Psoas muscle (tissue), 7 donors: ENCODE measurements at regions not wholly inside any gene's neighbourhood (a gene's known extent, or its start where the extent isn't known, plus 50 kb on each side); places are given as distances from the start of the nearest gene placed in this dataset.
"Not testable (repeated sequence)": the region's sequence is repeated elsewhere in the genome, so short reads cannot be mapped to it uniquely, and the experiment has no call there.

ENCODE experiments used
- ATAC-seq, 4 donors: fragments of 200-7000 bp; cut with Tn5 transposase; one replicate each; pipeline ENCODE4 v1.9.1; 2020; ENCODE audit warnings: moderate library complexity in 3 of 4, mild to moderate bottlenecking in 2 of 4
- DNase-seq, 2 donors: peaks; one replicate each; pipeline ENCODE4 v3.0.0-alpha.2; 2020
- H3K27ac ChIP-seq: fragments of 200-600 bp; one replicate; pipeline ENCODE4 v1.8.0; 2022
- H3K27me3 ChIP-seq, 3 donors: fragments of 200-600 bp in 1 of 3; one replicate each; pipeline versions ENCODE4 v1.6.1 to v1.8.0; 2013 to 2022; ENCODE audit warnings: low read length in 2 of 3, mild to moderate bottlenecking in 2 of 3, moderate library complexity in 1 of 3; ENCODE audit not compliant: insufficient read depth in 3 of 3
- H3K36me3 ChIP-seq, 2 donors: fragments of 200-600 bp in 1 of 2; one replicate each; pipeline versions ENCODE4 v1.6.1 to v1.8.0; 2013 to 2022; ENCODE audit warnings: low read depth in 1 of 2, mild to moderate bottlenecking in 1 of 2, moderate library complexity in 1 of 2; ENCODE audit not compliant: insufficient read depth in 1 of 2
- H3K4me1 ChIP-seq: fragments of 200-600 bp; one replicate; pipeline ENCODE4 v1.8.0; 2022
- H3K4me3 ChIP-seq: fragments of 200-600 bp; one replicate; pipeline ENCODE4 v1.8.0; 2022; ENCODE audit warnings: mild to moderate bottlenecking
- H3K9me3 ChIP-seq: fragments of 200-600 bp; one replicate; pipeline ENCODE4 v1.8.0; 2022
- CTCF ChIP-seq: fragments of 200-600 bp; IDR thresholded peaks from one replicate; pipeline ENCODE4 v1.8.0; 2022; ENCODE audit warnings: antibody characterized with exemption
- WGBS, 3 donors: extraction: QIAGEN DNeasy Blood & Tissue Kit; methylation state at CpG; one replicate each; pipeline versions ENCODE4 v1.1.6 to v1.1.7; 2013; 5-methylcytosine and 5-hydroxymethylcytosine counted together
- intact Hi-C, 2 donors: fragments of 100-400 bp; cut with DNase I; formaldehyde crosslinking; loops; one replicate each; pipeline versions ENCODE4 v1.11.0 to v1.14.2; 2022
- donor health status: healthy with polysubstance abuse.
- donor health status: DM: no; HTN: no; CAD: no; lungs with moderate emphysema.
- donor health status: Bipolar disorder and iron deficiency.
- donor health status: healthy.
- donor health status: DM: yes; HTN: yes; CAD: no.
- donor health status: DM: no; HTN: no; CAD: no.
- donor health status: DM: yes; HTN: yes; CAD: no.

GRCh38 chr18:49692906-49693716 lies 120.2 kb downstream of the ACAA2 start:
- H3K36me3 ChIP-seq: no peaks in the 10 kb centered on the region
- no peak for TF ChIP-seq CTCF
- peaks cover 2% of the 10 kb centered on the region for H3K4me1 ChIP-seq
- H3K9me3 ChIP-seq: no peaks in the 10 kb centered on the region
- ATAC-seq: no peak
- DNase-seq: no peak
- WGBS, 3 donors: 59 to 66% (median 60%) methylated on average over 10 of the region's 10 CpGs
- H3K27ac ChIP-seq: no peak overlapping the region
- no peaks in the 10 kb centered on the region for H3K27me3 ChIP-seq
- H3K4me3 ChIP-seq: no peak overlapping the region
- intact Hi-C loops: no loop called here

- Histone ChIP-seq H3K27me3 (no peaks in the 10 kb centered on the region), H3K4me1 (no peaks in the 10 kb centered on the region), H3K9me3 (no peaks in the 10 kb centered on the region), H3K27ac (no peak overlapping the region), H3K4me3 (no peak overlapping the region), H3K36me3 (no peaks in the 10 kb centered on the region)
- intact Hi-C loops: no loop called here
- WGBS, 3 donors: 59 to 74% (median 67%) methylated on average over 2 of the region's 2 CpGs
- peak in 1 of 4 donors; percentile 51 for ATAC-seq
- no peak for TF ChIP-seq CTCF
- no peak for DNase-seq
These were observed 122.1 kb downstream of the ACAA2 start for GRCh38 chr18:49691177-49691608.

GRCh38 chr18:49690312-49690711 lies 123.0 kb downstream of the ACAA2 start:
- ATAC-seq: no peak
- intact Hi-C loops: no loop called here
- Histone ChIP-seq H3K4me1 (no peaks in the 10 kb centered on the region), H3K9me3 (no peaks in the 10 kb centered on the region), H3K4me3 (no peak overlapping the region), H3K36me3 (no peaks in the 10 kb centered on the region), H3K27me3 (no peaks in the 10 kb centered on the region), H3K27ac (no peak overlapping the region)
- no peak for TF ChIP-seq CTCF
- WGBS, 3 donors: 71 to 84% (median 73%) methylated on average over 3 of the region's 3 CpGs
- DNase-seq: no peak

- no peaks in the 10 kb centered on the region for H3K4me1 ChIP-seq
These were observed 123.5 kb downstream of the LIPG start for GRCh38 chr18:49685231-49685942.

GRCh38 chr18:49682803-49683190 lies 120.9 kb downstream of the LIPG start:
- ATAC-seq, intact Hi-C loops: not testable (repeated sequence)
- 97 to 100% (median 97%) methylated on average over 3 of the region's 3 CpGs for WGBS, 3 donors

More at GRCh38 chr18:49685231-49685942, 123.5 kb downstream of the LIPG start:
- Histone ChIP-seq H3K27me3 (no peaks in the 10 kb centered on the region), H3K4me3 (no peak overlapping the region), H3K27ac (no peak overlapping the region), H3K36me3 (no peaks in the 10 kb centered on the region), H3K9me3 (no peaks in the 10 kb centered on the region)
- WGBS, 3 donors: 72 to 76% (median 73%) methylated on average over 6 of the region's 6 CpGs
- no peak for ATAC-seq
- intact Hi-C loops: no loop called here
- no peak for TF ChIP-seq CTCF
- DNase-seq: no peak

More at GRCh38 chr18:49682803-49683190, 120.9 kb downstream of the LIPG start:
- not testable (repeated sequence) for DNase-seq, H3K27me3 ChIP-seq, H3K4me3 ChIP-seq, H3K36me3 ChIP-seq, H3K9me3 ChIP-seq, H3K4me1 ChIP-seq, H3K27ac ChIP-seq
